ENCODE measurements at regions not wholly inside any gene's neighbourhood (a gene's known extent, or its start where the extent isn't known, plus 50 kb on each side); places are given as distances from the start of the nearest gene placed in this dataset.
"Not testable (repeated sequence)": the region's sequence is repeated elsewhere in the genome, so short reads cannot be mapped to it uniquely, and the experiment has no call there.

DNA sequence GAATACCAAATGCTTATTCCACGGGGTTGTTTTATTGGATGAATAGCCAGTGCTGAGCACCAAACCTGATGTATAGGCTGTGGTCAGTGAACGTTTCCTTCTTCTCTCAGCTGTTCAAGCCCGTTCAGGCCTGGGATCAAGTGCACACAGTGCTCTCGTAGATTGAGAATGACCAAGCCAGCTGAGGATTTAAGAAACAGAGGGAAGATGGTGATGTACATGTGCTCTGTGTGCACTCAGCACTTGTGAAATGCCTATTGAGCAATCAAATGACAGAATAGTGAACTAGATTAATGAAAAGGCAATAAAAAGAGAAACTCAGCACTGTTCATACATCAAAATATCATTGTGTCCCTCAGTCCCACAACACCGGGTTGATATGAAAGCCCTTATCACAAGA, 302.5 kb downstream of the BMPER start:
- H3K9me3 Mint-ChIP-seq = no peaks in the 10 kb centered on the region
- intact Hi-C loops (cut with micrococcal nuclease) = no loop called here
- DNase-seq = no peak
- CTCF ChIA-PET = no interaction called here
- no peak overlapping the region for H3K4me3 Mint-ChIP-seq
- H3K27ac Mint-ChIP-seq = no peak overlapping the region
- H3K36me3 Mint-ChIP-seq (ENCODE audit: low read depth) = no peaks in the 10 kb centered on the region
- no peaks in the 10 kb centered on the region for H3K4me1 Mint-ChIP-seq (ENCODE audit: low read depth)
- H3K27me3 Mint-ChIP-seq (ENCODE audit: low read depth) = no peaks in the 10 kb centered on the region

DNA sequence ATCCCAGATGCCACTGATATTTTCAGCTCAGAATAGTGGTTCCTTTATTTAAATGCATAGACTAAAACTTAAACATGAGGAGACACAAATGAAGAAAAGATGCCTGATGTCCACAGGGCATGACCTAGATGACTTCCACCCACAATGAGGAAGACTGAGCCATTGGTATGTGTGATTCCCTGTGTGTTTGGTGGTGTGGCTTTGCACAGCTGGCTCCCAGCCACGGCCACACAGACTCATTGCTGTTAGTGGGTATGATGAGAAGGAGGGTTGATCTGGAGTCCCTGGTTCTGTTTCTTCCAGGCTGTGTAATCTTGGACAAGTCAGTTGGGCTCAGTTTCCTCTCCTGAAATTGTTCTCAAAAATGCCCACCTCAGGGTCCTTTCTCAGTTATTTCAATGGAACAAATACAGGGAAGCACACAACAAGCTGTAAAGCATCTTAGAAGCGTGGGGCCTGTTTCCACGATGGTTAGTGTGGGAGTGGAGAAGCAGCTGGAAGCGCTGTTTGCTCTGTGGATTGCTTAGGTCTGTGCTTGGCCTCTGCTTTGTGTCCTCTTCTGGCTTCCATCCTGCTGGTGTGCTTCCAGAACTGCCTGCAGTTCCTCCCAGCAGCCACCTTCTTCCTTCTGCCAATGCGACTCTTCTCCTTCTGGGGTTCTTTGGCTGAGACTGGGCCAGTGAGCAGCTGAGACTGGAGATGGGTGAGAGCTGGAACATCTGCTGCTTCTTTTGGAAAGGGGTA, 303.7 kb downstream of the BMPER start:
- H3K9me3 Mint-ChIP-seq = no peaks in the 10 kb centered on the region
- CTCF ChIA-PET = no interaction called here
- no peak for DNase-seq
- no peak overlapping the region for H3K27ac Mint-ChIP-seq
- H3K4me1 Mint-ChIP-seq (ENCODE audit: low read depth) = no peaks in the 10 kb centered on the region
- H3K4me3 Mint-ChIP-seq = no peak overlapping the region
- no peaks in the 10 kb centered on the region for H3K27me3 Mint-ChIP-seq (ENCODE audit: low read depth)
- intact Hi-C loops (cut with micrococcal nuclease) = no loop called here
- H3K36me3 Mint-ChIP-seq (ENCODE audit: low read depth) = no peaks in the 10 kb centered on the region

DNA sequence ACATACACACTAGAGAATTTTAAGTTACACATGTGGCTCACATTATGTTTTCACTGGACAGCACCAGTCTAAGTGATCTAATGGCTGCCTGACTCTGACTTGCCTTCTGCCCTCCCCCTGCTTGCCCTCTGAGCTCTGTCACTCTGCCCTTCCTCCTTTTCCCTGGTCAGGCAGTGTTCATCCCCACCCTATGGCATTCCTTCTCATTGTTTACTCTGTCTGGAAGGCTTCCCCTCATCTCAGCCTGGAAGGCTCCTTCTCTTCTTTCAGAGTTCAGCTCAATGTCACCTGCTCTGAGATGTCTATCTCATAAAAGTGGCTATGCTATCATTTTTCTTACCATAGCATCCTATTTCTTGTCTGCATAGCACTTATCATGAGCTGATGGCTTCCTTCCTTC, 305.7 kb downstream of the BMPER start:
- intact Hi-C loops (cut with micrococcal nuclease) = no loop called here
- Mint-ChIP-seq H3K4me3 (no peak overlapping the region), H3K9me3 (no peaks in the 10 kb centered on the region)

DNA sequence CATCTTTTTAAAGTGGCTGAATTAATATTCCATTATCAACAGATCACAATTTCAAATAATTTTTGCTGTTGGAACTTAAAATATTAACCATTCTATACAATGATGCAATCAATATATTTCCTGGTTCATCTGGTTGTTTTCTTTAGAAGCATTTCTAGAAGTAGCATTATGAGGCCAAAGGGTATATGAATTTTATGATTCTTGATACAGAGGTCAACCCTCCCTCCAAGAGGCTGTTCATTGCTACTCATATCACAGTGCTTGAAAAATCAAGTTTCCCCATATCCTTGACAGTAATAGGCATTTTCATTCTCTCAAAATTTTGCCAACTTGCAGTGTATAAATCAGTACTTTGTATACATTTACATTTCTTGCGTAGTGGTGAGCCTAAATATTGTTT, 312.6 kb downstream of the BMPER start:
- intact Hi-C loops (cut with micrococcal nuclease) = no loop called here
- no peak overlapping the region for H3K4me3 Mint-ChIP-seq
- H3K27ac Mint-ChIP-seq = no peak overlapping the region
- CTCF ChIA-PET = no interaction called here
- H3K27me3 Mint-ChIP-seq (ENCODE audit: low read depth) = peaks cover 4% of the 10 kb centered on the region
- H3K4me1 Mint-ChIP-seq (ENCODE audit: low read depth) = no peaks in the 10 kb centered on the region
- H3K36me3 Mint-ChIP-seq (ENCODE audit: low read depth) = no peaks in the 10 kb centered on the region
- peaks cover 2% of the 10 kb centered on the region for H3K9me3 Mint-ChIP-seq
- no peak for DNase-seq

More for the DNA sequence above, 305.7 kb downstream of the BMPER start:
- H3K27ac Mint-ChIP-seq = no peak overlapping the region
- no peaks in the 10 kb centered on the region for H3K36me3 Mint-ChIP-seq (ENCODE audit: low read depth)
- CTCF ChIA-PET = no interaction called here
- no peaks in the 10 kb centered on the region for H3K27me3 Mint-ChIP-seq (ENCODE audit: low read depth)
- H3K4me1 Mint-ChIP-seq (ENCODE audit: low read depth) = no peaks in the 10 kb centered on the region
- DNase-seq = no peak

DNA sequence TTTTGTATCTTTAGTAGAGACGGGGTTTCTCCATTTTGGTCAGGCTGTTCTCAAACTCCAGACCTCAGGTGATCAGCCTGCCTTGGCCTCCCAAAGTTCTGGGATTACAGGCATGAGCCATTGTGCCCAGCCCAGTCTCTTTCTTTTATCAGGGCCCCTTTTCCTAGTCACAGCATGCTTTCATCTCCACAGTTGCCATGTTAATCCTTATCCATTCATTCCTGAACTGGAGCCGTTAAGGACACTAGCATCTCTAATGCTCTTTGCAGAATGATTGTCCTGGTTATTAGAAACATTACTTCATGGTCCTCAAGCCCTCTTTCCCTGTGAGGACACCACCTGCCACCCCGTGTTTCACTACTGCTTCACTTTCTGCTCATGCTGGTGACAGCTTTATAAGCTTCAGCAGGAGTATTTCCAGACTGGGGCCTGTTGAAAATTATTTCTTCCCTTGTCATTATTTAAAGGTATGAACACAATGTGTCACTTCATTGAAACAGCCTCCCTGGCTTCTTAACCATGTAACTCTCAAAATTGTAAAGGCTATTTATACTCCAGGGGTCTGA, 313.9 kb downstream of the BMPER start:
- CTCF ChIA-PET = interaction anchor here (0.7 kb wide), 1 partner anchor 1929 kb away, joined by 4 read pairs; no protein-coding TSS in a partner anchor

DNA sequence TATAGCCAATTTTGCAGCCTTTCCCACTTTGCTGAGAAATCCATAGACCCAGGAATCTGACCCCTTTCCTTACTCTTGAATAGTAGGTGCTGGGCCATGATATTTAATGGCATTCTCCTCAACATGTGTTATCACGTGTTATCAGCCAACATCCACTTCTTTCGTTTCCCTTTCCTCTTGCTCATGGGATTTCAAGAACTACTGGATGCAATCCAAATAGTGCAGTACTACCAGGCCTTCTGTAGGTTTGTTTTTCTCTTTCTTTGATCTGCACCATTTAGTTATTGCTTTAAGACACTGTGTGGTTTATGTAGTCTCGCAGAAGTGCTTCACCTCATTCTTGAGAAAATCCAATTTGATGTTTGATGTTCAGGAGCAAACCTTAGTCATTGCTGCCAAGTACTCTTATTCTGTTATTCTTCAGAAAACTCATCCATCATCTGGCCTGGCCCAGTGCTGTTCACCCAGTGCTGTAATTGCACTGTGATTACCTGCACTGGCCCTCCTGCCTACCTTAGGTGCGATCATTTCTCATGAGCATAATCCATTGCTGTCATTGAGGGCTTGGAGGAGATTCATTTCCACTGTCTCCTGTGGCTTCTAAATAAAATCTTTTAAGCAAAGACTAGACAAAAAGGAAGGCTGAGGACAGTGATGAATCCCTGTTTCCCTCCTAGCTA, 315.3 kb downstream of the BMPER start:
- Mint-ChIP-seq H3K27me3 (ENCODE audit: low read depth) (peaks cover 4% of the 10 kb centered on the region), H3K9me3 (peaks cover 2% of the 10 kb centered on the region)
- CTCF ChIA-PET = no interaction called here

More for the DNA sequence above, 313.9 kb downstream of the BMPER start:
- Mint-ChIP-seq H3K27ac (no peak overlapping the region), H3K9me3 (peaks cover 2% of the 10 kb centered on the region), H3K4me1 (ENCODE audit: low read depth) (no peaks in the 10 kb centered on the region), H3K27me3 (ENCODE audit: low read depth) (peaks cover 4% of the 10 kb centered on the region), H3K36me3 (ENCODE audit: low read depth) (no peaks in the 10 kb centered on the region), H3K4me3 (no peak overlapping the region)
- no peak for DNase-seq
- intact Hi-C loops (cut with micrococcal nuclease) = no loop called here

DNA sequence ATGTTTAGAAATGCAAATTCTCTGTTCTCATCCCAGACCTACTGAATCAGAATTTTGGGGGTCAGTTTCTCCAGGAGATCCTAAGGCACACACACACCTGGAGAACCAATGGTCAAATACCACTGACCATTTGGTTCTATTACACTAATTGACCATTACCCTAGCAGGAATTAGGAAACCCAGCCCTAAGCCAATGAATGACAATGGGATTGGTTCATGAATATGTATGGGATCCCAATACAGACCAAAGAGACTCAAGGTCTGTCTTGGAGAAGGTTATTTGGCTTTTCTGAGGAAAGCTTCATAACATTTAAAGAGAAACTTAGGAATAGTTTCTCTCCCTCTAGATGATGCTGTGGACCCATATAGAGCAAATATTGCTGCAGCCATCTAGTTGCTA, 317.0 kb downstream of the BMPER start:
- Mint-ChIP-seq H3K9me3 (peaks cover 3% of the 10 kb centered on the region), H3K27ac (no peak overlapping the region), H3K4me1 (ENCODE audit: low read depth) (no peaks in the 10 kb centered on the region), H3K36me3 (ENCODE audit: low read depth) (no peaks in the 10 kb centered on the region), H3K27me3 (ENCODE audit: low read depth) (peaks cover 9% of the 10 kb centered on the region), H3K4me3 (no peak overlapping the region)
- intact Hi-C loops (cut with micrococcal nuclease) = no loop called here
- CTCF ChIA-PET = no interaction called here
- DNase-seq = no peak

More for the DNA sequence above, 315.3 kb downstream of the BMPER start:
- Mint-ChIP-seq H3K4me1 (ENCODE audit: low read depth) (no peaks in the 10 kb centered on the region), H3K27ac (no peak overlapping the region), H3K4me3 (no peak overlapping the region), H3K36me3 (ENCODE audit: low read depth) (no peaks in the 10 kb centered on the region)
- intact Hi-C loops (cut with micrococcal nuclease) = no loop called here
- DNase-seq = no peak

DNA sequence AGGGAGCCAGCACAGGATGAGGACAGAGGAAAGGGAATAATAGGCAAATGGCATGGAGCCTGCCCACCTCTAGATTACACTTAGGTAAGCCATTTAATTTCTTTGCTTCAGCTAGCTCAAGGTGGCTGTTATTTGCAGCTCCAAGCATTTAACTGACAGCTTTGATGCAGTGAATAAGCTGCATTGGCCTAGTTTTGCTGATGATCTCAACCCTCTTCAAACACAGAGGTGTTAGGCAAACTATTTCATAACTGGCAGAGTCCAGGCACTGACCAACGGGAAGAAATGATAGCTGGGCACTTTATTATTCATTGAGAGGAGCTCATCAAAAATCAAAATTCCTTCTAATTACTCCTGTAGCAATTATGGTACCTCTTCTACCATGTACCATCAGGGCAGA, 317.4 kb downstream of the BMPER start:
- Mint-ChIP-seq H3K9me3 (peaks cover 3% of the 10 kb centered on the region), H3K27me3 (ENCODE audit: low read depth) (peaks cover 9% of the 10 kb centered on the region), H3K4me1 (ENCODE audit: low read depth) (no peaks in the 10 kb centered on the region), H3K4me3 (no peak overlapping the region), H3K36me3 (ENCODE audit: low read depth) (no peaks in the 10 kb centered on the region), H3K27ac (no peak overlapping the region)
- CTCF ChIA-PET = no interaction called here
- intact Hi-C loops (cut with micrococcal nuclease) = no loop called here
- no peak for DNase-seq

DNA sequence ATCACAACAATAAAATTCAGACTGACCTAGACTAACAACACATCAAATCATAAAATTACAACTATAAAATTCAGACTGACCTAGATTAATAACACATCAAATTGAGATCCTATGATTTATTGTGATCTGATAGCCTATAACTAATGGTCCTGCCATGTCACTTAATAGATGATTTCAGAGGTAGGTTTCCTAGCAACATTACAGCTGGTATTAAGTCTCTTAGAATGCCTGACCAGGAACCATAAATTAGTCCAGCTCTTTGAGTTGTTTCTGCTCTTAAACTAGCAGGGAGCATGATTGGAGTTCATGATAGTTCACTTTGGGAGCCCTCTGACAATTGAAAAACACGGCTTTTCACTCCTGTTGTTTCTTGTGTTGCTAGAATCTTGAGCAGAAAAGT, 318.9 kb downstream of the BMPER start:
- no peak for DNase-seq
- Mint-ChIP-seq H3K4me3 (no peak overlapping the region), H3K4me1 (ENCODE audit: low read depth) (no peaks in the 10 kb centered on the region), H3K36me3 (ENCODE audit: low read depth) (no peaks in the 10 kb centered on the region), H3K27me3 (ENCODE audit: low read depth) (peaks cover 9% of the 10 kb centered on the region), H3K9me3 (peaks cover 4% of the 10 kb centered on the region), H3K27ac (no peak overlapping the region)
- intact Hi-C loops (cut with micrococcal nuclease) = no loop called here
- CTCF ChIA-PET = no interaction called here

DNA sequence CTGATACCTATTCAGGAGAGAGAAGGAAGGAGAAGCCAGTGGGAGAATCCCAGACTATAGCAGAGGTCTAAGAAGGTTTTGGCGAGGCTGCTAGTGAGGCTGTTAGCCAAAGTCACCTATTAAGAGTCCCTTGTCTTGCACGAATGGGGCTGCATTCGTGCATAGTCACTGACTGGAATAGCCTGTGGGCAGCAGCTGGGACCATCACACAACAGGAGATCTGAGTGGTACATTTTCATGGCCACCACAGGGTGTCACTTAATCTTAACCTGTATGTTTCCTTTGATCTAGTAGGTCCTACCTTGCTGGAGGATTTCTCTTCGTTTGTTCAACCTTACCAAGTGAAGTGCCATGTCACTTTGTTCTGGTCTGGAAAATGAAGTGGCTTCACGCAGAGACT, 319.9 kb downstream of the BMPER start:
- DNase-seq = no peak
- Mint-ChIP-seq H3K4me3 (no peak overlapping the region), H3K9me3 (peaks cover 6% of the 10 kb centered on the region), H3K27me3 (ENCODE audit: low read depth) (peaks cover 9% of the 10 kb centered on the region), H3K4me1 (ENCODE audit: low read depth) (no peaks in the 10 kb centered on the region), H3K36me3 (ENCODE audit: low read depth) (no peaks in the 10 kb centered on the region), H3K27ac (no peak overlapping the region)
- CTCF ChIA-PET = interaction anchor here (0.6 kb wide), 1 partner anchor 703 kb away, joined by 3 read pairs; no protein-coding TSS in a partner anchor
- intact Hi-C loops (cut with micrococcal nuclease) = no loop called here

DNA sequence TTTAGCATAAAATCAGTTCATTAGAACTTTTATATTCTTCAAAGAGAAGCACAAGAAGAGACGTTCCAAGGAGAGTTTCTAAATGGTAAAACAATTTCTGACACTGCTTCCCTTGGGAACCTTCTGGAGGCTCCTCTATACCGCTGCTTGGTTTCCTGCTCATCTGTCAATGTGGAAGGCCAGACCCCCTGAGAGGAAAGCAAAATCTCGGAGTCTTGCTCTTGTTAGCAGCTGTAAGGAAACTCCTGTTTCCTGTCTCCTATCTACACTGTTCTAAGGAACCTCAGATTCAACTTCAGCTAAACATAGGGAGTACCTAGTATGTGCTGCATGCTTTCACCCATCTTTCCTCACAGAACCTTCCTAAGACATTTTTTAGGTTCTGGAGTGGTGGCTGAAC, 322.2 kb downstream of the BMPER start:
- CTCF ChIA-PET = no interaction called here
- no peaks in the 10 kb centered on the region for H3K4me1 Mint-ChIP-seq (ENCODE audit: low read depth)

DNA sequence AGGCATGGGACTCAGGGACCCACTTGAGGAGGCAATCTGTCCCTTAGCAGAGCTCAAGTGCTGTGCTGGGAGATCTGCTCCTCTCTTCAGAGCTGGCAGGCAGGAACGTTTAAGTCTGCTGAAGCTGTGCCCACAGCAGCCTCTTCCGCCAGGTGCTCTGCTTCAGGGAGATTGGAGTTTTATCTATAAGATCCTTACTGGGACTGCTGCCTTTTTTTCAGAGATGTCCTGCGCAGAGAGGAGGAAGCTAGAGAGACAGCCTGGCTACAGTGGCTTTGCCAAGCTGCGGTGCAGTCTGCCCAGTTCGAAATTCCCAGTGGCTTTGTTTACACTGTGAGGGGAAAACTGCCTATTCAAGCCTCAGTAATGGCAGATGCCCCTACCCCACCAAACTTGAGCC, 329.8 kb downstream of the BMPER start:
- H3K36me3 Mint-ChIP-seq (ENCODE audit: low read depth); H3K27me3 Mint-ChIP-seq (ENCODE audit: low read depth); intact Hi-C loops (cut with micrococcal nuclease); H3K4me1 Mint-ChIP-seq (ENCODE audit: low read depth); CTCF ChIA-PET; H3K27ac Mint-ChIP-seq; H3K9me3 Mint-ChIP-seq; H3K4me3 Mint-ChIP-seq; DNase-seq: not testable (repeated sequence)

More for the DNA sequence above, 322.2 kb downstream of the BMPER start:
- H3K9me3 Mint-ChIP-seq = peaks cover 7% of the 10 kb centered on the region
- no peaks in the 10 kb centered on the region for H3K36me3 Mint-ChIP-seq (ENCODE audit: low read depth)
- H3K27ac Mint-ChIP-seq = no peak overlapping the region
- intact Hi-C loops (cut with micrococcal nuclease) = no loop called here
- DNase-seq = no peak
- no peak overlapping the region for H3K4me3 Mint-ChIP-seq
- H3K27me3 Mint-ChIP-seq (ENCODE audit: low read depth) = peaks cover 5% of the 10 kb centered on the region

DNA sequence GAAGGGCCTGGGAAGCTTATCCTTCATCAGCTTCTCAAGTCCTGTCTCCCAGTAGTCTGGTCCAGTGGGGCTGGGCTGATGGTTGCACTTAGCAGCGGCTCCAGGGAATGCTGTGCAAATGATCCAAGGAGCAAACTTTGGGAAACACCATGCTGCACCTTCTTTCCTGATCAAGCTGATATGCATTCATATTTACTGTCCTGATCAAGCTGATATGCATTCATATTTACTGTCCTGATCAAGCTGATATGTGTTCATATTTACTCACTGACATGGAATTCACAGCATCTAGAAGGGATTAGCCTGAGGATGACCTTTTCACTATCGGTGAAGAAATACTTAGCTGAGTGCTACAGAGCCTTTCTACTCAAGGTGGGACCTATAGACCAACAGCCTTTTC, 330.7 kb downstream of the BMPER start:
- H3K4me3 Mint-ChIP-seq = no peak overlapping the region
- CTCF ChIA-PET = no interaction called here
- intact Hi-C loops (cut with micrococcal nuclease) = no loop called here
- no peak for DNase-seq
- no peak overlapping the region for H3K27ac Mint-ChIP-seq
- H3K9me3 Mint-ChIP-seq = peaks cover 7% of the 10 kb centered on the region
- H3K36me3 Mint-ChIP-seq (ENCODE audit: low read depth) = no peaks in the 10 kb centered on the region
- H3K4me1 Mint-ChIP-seq (ENCODE audit: low read depth) = no peaks in the 10 kb centered on the region
- H3K27me3 Mint-ChIP-seq (ENCODE audit: low read depth) = no peaks in the 10 kb centered on the region

All from activated naive CD4-positive, alpha-beta T cell treated with anti-CD3 and anti-CD28 coated beads for 36 hours (primary cell).